Dedifferentiated amniotic fluid mesenchymal stem cell (primary cell): ENCODE measurements at regions not wholly inside any gene's neighbourhood (a gene's known extent, or its start where the extent isn't known, plus 50 kb on each side); places are given as distances from the start of the nearest gene placed in this dataset.
A peak's percentile ranks its signal among the peaks of the same experiment; 100 is the strongest.
"Not testable (repeated sequence)": the region's sequence is repeated elsewhere in the genome, so short reads cannot be mapped to it uniquely, and the experiment has no call there.

Source experiments
- DNase-seq: peaks from one replicate; pipeline ENCODE4 v3.0.0-alpha.2; 2016; ENCODE audit errors: extremely low spot score

DNA sequence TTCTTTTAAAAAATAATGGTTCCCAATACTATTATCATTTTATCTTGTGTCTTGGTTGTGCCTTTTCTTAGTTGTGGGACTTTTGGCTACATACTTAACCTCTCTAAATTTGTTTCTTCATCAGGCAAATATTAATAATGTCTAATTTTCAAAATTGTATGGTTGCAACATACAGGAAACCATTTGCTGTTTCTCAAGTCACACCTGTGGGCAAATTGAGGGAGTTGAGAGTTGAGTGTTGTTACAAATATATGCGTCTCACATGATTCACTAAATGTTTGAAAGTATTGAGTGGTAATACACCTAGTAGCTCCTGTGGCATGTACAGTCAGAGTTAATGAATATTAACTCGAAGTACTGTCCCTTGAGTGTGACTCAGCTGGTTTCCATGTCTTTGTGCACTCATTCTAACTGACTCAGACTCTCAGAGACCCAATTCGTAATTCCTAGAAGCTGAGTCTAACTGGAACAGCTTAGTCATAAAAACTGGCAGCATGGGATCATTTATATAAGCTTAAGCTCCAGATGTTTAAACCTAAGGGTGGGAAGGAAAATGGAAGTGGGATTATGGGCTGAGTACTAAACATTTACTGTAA, 802.4 kb downstream of the TRIML1 start:
- DNase-seq = peak; percentile 99

DNA sequence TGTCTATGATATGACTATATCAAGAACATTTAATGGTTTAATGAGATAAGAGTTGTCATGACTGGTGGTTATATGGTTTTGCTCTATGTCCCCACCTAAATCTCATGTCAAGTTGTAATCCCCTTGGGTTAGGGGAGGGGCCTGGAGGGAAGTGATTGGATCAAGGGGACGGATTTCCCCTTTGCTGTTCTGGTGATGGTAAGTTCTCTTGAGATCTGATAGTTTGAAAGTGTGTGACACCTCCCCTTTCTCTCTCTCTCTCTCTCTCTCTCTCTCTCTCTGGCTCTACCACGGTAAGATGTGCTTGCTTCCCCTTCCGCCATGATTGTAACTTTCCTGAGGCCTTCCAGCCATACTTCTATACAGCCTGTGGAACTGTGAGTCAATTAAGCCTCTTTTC, 803.4 kb downstream of the TRIML1 start:
- no peak for DNase-seq

DNA sequence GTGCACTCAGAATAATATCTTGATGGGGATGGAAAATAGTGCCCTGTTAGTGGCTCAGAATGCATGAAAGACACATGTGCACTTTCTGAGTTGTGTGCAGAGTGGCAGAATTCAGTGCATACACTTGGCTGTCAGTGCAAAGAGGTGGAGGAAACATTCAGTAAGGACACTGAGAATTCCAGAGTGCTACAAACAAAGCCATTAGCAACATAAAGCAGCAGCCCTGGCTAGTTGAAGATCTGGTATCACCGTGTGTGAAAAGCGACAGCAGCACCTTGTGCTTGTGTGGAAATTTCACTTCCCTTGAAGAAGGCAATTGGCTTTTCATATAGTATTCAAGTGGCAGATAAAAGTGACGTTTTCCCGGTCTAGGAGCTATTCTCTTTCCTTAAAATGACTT, 810.4 kb downstream of the TRIML1 start:
- DNase-seq = no peak

DNA sequence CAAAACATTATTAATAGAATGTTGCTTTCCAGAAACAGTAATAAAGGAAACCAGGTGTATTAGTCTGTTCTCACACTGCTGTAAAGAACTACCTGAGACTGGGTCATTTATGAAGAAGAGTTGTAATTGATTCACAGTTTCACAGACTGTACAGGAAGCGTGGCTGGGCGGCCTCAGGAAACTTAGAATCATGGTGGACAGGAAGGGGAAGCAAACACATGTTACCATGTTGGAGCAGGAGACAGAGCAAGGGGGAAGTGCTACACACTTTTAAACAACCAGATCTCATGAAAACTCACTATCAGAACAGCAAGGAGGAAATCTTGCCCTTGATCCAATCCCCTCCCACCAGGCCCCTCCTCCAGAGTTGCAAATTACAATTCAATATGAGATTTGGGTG, 815.8 kb downstream of the TRIML1 start:
- DNase-seq = no peak

DNA sequence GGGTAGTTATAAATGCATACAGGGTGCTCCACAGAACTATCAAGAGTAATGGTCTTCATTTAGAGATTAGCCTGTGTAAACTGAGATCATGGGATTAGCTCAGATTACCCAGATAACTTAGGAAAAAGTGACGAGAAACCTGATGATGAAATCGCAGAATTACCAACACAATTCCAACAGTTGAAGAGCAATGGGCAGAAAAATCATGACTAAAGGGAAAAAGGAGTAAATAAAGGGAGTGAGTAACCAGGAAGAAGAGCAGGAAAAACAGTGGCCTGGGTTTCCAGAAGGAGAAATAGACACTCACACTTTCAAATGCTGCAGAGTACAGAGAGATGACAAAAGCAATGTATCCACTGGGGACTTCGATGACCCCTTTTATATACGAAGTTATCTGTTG, 817.3 kb downstream of the TRIML1 start:
- DNase-seq = no peak

DNA sequence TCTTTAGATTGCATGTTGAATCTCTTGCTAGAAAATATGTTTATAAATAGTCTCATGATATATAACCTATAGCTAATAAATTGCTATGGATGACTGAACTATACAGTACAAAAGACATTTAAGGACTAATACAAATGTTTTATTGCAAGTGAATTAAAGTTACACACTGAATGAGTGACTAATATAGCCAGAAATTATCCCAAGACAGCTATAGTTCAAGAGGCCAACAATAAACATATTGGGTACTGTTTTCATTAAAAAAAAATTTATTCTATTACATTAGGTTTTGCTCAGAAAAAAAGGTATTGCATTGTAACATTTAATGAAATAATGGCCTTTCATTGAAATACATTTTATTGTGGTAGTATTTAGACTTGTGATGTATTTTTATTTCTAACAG, 819.1 kb downstream of the TRIML1 start:
- DNase-seq = no peak

DNA sequence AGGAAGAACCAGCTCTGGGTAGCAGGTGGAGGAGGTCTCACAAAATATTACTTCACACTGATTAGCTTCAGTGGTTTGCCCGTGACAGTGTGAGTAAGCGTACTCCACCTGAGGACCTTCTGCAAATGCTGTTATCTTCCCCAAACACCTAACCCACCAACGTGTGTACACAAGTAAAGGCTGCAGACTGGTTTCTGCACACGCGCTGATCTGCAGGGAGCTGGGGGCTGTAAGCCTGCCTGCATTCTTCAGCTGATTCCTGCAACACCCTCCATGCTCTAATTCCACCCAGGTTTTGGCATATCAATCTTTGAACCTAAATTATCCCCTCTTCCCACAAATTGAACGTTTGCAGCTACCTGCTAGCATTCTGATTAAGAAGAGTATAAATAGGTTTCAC, 820.2 kb downstream of the TRIML1 start:
- DNase-seq = no peak

DNA sequence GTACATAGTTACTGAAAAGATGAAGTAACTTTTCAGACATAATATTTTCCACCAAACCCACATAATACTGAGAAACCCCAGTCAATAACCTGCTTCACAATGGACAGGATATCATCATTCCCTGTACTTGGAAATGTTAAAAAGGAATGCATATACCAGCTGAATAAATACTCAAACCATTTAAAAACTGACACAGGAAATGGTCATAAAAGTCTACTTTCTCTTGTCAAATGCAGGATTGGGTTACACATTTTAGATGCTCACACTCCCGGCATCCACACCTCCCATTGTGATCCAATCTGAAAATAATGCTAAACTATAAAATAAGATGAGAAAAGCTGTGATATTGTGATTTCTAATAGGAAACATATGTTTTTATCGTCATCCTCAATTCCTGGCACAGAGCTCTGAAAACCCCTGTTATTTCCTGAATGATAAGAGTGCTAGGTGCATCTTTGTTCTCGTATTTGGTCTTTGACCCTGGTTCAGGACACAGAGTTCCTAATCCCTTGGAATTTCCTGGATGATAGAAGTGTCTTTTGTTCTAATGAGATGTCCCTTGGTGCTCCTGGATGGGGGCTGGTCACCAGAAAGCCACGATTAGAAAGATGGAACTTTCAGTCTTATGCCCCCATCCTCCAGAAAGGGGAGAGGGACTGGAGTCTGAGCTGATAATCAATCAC, 821.3 kb downstream of the TRIML1 start:
- DNase-seq = no peak

DNA sequence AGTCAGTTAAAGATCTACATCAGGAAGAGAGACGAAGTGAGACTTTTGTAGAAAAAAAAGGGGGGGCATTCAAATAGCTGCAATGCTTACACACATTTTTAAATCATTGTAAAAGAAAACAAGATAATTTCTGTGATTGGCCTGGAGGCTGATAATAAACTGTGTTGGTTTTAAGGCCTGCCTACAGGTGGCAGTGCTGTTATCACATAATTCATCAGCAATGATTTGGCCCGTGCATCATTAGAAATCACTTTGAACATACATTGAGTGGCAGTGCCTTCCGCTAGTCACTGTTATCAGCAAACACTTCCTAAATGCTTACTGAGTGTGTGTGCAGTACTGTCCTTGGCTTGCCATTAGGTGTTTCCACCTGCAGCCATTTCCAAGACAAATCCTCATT, 831.9 kb downstream of the TRIML1 start:
- DNase-seq = no peak

DNA sequence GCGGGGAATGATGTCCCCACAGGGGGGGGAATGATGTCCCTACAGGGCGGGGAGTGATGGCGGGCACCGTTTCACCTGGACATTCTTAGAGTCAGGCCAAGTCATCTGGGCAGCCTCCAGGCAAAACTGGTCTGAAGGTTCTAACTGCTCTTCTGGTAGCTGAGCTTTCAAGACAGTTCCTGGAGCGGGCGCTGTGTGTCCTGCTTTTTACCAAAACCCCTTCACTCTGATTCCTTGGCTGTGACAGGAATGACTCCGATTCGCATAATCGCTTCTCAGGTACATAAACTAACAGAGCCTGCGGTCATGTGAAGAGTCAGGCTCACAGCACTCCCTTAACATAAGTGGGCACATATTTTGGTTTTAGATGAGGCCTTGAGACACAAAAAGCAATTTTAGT, 836.0 kb downstream of the TRIML1 start:
- no peak for DNase-seq

DNA sequence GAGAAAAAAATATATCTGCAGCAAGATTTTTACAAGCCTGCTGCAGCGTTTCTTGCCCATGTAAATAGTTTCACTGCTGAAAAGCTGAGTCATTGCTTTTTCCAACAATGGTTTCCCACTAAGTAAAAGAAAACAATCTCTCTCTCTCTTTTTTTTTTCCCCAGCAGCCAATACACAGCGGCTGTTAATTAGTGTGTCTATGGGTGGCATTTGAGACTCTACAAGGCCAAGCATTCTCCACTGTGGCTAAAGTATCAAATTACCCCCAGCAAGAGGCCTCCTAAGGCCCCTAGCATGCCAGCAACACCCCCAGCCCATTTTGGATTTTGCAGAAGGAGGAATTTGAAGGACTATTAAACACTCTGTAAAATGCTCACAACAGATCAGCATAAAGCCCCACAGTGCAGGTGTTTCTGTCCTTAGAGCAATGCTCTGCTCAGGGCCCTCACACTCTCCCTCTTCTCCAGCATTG, 837.4 kb downstream of the TRIML1 start:
- DNase-seq = peak; percentile 84

DNA sequence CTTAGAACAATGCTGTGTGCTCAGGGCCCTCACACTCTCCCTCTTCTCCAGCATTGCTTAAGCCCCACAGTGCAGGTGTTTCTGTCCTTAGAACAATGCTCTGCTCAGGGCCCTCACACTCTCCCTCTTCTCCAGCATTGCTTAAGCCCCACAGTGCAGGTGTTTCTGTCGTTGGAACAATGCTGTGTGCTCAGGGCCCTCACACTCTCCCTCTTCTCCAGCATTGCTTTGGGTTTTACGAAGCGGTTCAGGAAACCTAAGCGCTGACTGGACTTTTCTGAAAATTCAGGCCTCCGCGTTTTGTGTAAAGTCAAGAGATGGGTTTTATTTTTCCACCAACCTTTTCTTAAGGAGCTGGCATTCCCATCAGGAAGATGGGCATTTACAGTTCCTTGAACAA, 838.0 kb downstream of the TRIML1 start:
- not testable (repeated sequence) for DNase-seq

DNA sequence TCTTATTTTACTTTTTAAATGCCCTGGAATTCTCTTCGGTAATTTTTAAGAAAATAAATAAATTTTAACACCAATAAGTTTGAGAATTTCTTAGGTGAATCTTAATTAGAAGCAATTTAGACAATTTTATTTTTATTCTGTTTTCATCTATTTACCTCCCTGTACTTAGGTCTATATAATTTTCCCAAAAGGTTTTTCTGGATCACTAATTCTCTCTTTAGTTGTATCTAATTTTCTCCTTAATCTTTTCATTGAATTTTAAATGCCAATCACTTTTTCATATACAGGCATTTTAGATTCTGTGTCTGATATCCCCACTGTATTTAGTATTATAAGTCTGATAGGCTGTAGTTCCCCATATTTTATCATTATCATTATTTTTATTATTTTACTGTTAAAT, 845.3 kb downstream of the TRIML1 start:
- no peak for DNase-seq

DNA sequence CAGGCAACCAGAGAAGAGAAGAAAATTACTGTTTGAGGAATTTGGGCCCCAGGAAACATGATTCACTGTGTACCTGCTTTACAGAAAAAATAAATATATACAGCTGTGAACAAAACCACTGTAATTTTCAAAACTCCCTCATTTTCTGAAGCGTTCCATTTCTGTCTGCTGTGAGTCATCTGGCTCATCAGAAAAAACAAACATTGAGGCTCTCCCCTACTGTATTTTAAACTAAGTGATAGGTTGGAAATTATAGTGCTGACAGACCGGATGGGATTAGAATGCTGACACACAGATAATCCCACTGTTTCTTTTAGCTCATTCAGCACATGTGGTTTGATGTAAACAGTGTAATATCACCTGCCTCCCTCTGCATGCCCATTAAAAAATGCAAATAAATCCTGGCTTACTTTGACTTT, 847.0 kb downstream of the TRIML1 start:
- peak; percentile 65 for DNase-seq

DNA sequence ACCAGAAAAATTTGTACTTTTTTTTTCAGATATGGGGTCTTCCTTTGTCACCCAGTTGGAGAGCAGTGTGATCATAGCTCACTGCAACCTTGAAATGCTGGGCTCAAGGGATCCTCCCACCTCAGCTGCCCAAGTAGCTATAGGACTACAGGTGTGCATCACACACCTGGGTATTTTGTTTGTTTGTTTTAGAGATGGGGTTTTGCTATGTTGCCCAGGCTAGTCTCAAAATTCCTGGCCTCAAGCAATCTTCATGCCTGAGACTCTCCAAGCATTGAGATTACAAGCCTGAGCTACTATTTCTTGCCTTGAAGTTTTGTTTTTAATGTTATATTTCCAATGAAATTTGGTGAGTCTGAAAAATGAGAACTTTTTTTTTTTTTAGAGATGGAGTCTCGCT, 847.8 kb downstream of the TRIML1 start:
- no peak for DNase-seq

DNA sequence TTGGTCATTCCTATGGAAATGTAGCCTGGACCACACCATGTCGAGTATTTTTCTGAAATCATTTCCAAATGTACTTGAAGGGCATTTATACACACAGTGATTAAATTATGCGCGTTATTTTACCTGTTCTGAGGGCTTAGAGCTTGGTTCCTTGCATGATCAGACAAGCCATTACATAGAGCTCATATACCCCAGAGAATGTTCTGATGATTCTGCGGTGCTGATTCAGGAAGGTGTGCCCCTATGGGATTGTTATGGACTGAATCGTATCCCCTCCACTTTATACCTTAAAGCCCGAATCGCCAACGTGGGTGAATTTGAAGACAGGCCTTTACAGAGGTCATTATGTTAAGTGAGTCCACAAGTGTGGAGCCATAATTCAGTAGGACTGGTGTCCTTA, 848.9 kb downstream of the TRIML1 start:
- no peak for DNase-seq

DNA sequence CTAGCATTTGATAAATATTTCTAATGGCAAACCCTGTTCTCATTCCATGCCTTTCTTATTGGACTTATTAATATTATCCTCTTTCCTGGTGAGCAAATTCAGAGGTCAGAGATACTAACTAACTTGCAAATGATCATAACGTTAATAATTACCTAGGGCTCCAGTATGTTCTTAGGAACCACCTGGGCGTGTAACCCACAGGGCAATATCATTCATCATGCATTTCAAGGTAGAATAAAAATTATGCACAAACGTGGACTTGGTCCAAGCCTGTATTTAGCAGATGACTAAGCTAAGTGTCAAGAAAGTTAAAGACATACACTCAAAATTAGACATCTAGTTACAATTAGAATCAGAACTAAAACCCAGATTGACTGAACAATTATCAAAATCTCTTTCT, 850.1 kb downstream of the TRIML1 start:
- no peak for DNase-seq

DNA sequence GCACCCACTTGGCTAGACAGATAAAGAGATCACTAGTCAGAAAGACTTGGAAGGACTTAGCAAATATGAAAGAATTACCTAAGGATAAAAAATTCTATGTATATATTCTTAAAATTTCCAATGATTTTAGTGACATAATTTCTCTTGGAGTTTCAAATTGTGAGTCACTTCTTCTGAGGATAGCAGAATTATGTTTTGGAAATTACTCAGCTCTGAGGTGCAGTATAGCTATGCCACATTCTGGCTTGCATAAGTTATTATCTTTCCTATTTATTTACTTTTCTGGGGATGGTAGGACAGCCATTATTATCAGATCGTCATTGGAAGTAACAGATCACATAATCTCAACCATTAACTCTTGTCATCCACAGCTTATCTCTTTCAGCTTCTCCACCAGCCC, 853.5 kb downstream of the TRIML1 start:
- DNase-seq = no peak

DNA sequence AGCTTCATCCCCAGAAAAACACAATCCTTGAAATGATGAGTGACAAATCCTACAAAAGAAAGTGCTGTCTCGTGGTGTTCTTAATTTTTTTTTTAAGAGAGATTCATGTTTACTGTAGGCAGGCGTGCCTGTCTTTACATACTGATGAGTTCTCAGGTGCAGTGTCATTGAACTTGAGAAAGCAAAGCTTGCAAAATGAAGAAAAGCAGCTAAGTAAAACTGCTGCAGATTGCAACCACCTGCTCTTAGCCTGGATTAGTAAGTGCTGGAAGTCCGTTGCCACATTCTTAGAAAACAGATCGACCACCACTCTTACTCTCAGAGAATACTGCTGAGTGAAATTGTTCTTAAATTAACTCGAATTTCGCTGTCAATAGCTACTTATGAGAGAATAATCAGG, 854.6 kb downstream of the TRIML1 start:
- DNase-seq = no peak

DNA sequence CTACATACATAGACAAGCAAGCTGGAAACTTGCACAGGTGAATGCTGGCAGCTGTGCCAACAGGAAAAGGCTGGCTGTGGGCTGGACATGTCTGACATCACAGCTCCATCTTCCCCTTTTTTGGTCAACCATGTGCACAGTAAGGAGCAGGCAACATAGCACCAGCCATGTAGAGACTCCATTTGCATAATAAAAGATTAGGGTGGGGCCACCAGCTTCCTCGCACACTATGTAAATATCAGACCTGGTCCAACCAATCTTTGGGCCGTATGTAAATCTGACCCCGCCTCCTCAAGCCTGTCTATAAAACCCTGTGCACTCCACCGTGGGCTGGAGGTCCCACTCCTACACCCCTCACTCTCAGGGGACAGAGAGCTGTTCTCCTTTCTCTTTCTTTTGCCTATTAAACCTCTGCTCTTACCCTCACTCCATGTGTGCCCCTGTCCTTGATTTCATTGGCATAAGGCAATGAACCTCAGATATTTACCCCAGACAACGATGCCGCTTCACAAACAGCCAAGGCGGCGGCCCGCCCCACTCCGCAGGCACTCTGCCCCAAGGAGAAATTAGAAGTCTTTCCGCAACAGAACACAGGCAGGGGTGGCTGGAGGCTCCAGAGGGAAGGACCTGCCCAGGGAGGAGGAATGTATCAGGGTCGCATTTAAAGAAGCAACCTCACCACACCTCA, 862.2 kb downstream of the TRIML1 start:
- no peak for DNase-seq

DNA sequence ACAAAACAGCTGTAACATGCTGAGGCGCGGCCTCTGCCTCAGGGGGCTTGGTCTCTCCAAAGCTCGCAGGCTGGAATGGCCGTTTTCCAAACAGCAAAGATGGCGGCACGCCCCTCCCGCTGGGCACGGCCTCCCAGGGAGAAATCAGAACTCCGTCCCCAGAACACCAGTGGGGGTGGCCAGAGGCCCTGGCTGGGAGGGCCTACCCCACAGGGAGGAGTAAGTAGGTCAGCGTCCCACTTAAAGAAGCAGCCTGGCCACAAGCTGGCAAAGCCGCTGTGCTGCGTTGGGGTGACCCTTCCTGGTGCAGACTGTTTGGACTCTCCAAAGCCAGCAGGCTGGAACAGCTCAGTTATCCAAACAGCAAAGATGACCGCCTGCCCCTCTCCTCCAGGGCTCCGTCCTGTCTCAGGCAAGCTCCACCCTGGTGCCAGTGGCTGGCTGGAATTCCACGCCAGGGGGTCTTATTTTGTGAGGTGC, 862.8 kb downstream of the TRIML1 start:
- DNase-seq = no peak

DNA sequence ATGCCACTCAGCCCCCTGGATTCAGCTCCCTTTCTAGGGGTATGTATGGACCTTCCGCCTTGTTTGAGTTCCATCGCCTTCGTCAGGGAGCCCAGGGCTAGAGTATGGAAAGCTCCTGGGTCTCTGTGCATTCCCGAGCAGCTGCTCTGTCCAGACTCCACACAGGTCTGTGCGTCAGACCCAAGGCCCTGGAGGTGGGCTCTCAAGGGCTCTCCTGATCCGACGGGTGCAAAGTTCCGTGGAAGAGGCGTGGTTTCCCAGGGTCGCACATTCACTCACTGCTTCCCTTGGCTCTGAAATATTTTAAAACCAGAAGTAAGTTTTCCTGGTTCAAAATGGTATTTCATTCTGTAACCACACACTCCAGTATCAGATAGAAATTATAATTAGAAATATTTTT, 863.2 kb downstream of the TRIML1 start:
- DNase-seq = no peak
